Nephron (organoid): ENCODE measurements at regions not wholly inside any gene's neighbourhood (a gene's known extent, or its start where the extent isn't known, plus 50 kb on each side); places are given as distances from the start of the nearest gene placed in this dataset.
A peak's percentile ranks its signal among the peaks of the same experiment; 100 is the strongest.

Source experiments
- H3K27ac Mint-ChIP-seq, 3 experiments: 2 replicates each; pipeline ENCODE4 v1.8.0; 2020; ENCODE audit warnings: mixed read lengths in 3 of 3, mild to moderate bottlenecking in 2 of 3, moderate library complexity in 1 of 3
- H3K27me3 Mint-ChIP-seq: 2 replicates; pipeline ENCODE4 v1.8.0; 2021; ENCODE audit warnings: low read depth, mild to moderate bottlenecking, moderate library complexity, mixed read lengths
- H3K36me3 Mint-ChIP-seq: 2 replicates; pipeline ENCODE4 v1.8.0; 2020; ENCODE audit warnings: low read depth, mixed read lengths
- H3K4me1 Mint-ChIP-seq: 2 replicates; pipeline ENCODE4 v1.8.0; 2020; ENCODE audit warnings: mixed read lengths
- H3K4me3 Mint-ChIP-seq, 3 experiments: 2 replicates each; pipeline ENCODE4 v1.8.0; 2020; ENCODE audit warnings: mild to moderate bottlenecking in 3 of 3, mixed read lengths in 3 of 3, moderate library complexity in 2 of 3
- H3K9me3 Mint-ChIP-seq: 2 replicates; pipeline ENCODE4 v1.8.0; 2020; ENCODE audit warnings: mixed read lengths
- TF ChIP-seq, protein P1 (sequence below), 3 experiments: fragments of 200-600 bp; sonication (generic); IDR thresholded peaks; one replicate each; pipeline ENCODE4 v1.5.0; 2021; ENCODE audit warnings: antibody characterized with exemption in 3 of 3; ENCODE audit not compliant: unreplicated experiment in 3 of 3

DNA sequence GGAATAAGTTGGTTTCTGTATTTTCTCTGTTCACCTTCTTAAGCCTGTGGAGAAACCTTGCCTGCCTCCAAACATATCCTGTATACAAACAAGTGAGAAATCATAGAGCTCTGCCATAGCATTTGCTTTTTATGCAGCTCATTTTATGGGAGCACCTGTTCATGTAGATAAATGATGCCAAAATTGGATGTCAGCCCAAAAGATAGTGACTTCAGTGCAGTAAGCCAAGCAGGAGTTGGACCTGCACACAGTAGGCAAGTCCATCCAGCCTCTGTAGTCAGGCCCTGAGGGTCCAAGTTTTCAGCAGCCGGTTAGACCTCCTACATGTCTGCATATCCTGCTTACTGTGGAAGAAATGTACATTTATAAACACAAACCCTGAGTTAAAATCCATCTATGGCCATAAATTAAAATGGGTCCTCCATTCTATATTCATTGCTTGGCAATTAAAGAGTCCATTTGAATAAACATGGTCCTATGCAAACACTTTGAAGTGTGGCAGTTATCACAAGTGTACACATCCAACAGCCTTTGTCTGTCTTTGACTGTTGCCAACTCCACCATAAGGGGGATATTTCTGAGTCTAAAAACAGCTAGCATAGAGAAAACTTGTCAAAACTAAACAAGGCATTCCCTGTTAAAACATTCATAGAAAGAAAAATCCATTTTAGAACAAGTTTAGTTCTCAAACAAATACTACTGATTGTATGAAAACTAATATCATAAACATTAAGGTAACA lies 847.8 kb downstream of the RPS29 start:
- H3K9me3 Mint-ChIP-seq, result peaks cover 11% of the 10 kb centered on the region

DNA sequence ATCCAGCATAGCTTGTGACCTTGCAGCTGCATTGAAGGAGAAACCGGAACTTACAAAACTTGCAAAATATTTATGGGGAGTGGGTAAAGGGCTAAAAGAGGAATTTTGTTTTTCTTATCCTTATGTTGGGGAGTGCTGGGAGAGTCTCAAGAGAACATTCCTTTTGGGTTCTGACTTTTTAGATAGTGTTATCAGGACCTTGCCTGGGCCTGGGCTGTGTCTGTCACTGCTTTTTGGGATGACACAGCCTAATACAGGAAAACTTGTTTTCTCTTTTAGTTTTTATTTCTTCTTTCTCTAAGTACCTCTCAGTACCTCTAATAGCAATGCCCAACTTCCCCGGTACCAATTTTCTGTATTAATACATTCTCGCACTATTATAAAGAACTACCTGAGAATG lies 850.6 kb downstream of the RPS29 start:
- Mint-ChIP-seq H3K4me3 (no peak overlapping the region), H3K27me3 (no peaks in the 10 kb centered on the region), H3K9me3 (peaks cover 13% of the 10 kb centered on the region), H3K36me3 (no peaks in the 10 kb centered on the region), H3K27ac (peak overlapping the region in 1 of 3 experiments; percentile 25), H3K4me1 (peaks cover 7% of the 10 kb centered on the region)
- TF ChIP-seq, protein P1, sequence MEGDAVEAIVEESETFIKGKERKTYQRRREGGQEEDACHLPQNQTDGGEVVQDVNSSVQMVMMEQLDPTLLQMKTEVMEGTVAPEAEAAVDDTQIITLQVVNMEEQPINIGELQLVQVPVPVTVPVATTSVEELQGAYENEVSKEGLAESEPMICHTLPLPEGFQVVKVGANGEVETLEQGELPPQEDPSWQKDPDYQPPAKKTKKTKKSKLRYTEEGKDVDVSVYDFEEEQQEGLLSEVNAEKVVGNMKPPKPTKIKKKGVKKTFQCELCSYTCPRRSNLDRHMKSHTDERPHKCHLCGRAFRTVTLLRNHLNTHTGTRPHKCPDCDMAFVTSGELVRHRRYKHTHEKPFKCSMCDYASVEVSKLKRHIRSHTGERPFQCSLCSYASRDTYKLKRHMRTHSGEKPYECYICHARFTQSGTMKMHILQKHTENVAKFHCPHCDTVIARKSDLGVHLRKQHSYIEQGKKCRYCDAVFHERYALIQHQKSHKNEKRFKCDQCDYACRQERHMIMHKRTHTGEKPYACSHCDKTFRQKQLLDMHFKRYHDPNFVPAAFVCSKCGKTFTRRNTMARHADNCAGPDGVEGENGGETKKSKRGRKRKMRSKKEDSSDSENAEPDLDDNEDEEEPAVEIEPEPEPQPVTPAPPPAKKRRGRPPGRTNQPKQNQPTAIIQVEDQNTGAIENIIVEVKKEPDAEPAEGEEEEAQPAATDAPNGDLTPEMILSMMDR (IDR thresholded peaks at IDR 0.05; ENCODE audit: unreplicated experiment in 3 of 3), result no peak

More for the DNA sequence above, 847.8 kb downstream of the RPS29 start:
- no peaks in the 10 kb centered on the region for H3K27me3 Mint-ChIP-seq
- peaks cover 7% of the 10 kb centered on the region for H3K4me1 Mint-ChIP-seq
- no peak overlapping the region for H3K4me3 Mint-ChIP-seq
- no peak overlapping the region for H3K27ac Mint-ChIP-seq
- no peaks in the 10 kb centered on the region for H3K36me3 Mint-ChIP-seq
- TF ChIP-seq, protein P1 (IDR thresholded peaks at IDR 0.05; ENCODE audit: unreplicated experiment in 3 of 3), result no peak

DNA sequence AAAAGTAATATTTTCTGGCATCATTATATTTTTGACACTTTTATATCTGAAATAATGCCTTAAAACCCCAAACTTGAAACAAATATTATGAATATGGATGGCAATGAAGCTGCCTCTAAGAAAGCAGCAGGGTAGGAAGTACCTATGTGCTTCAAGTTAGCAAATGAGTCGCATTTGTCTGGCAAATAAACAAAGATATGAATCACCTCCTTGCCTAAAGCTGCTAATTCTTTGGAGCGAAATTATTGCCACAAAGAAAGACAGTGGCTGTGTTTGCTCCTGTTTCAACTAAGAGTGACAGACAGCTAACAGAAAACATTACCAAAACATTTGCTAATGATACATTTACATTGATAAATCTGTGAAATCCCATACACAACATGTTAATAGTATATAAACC lies 854.9 kb downstream of the RPS29 start:
- H3K36me3 Mint-ChIP-seq, result no peaks in the 10 kb centered on the region
- H3K27ac Mint-ChIP-seq, result no peak overlapping the region
- no peaks in the 10 kb centered on the region for H3K27me3 Mint-ChIP-seq
- H3K4me1 Mint-ChIP-seq, result no peaks in the 10 kb centered on the region
- TF ChIP-seq, protein P1 (IDR thresholded peaks at IDR 0.05; ENCODE audit: unreplicated experiment in 3 of 3), result no peak
- peaks cover 13% of the 10 kb centered on the region for H3K9me3 Mint-ChIP-seq
- H3K4me3 Mint-ChIP-seq, result no peak overlapping the region

DNA sequence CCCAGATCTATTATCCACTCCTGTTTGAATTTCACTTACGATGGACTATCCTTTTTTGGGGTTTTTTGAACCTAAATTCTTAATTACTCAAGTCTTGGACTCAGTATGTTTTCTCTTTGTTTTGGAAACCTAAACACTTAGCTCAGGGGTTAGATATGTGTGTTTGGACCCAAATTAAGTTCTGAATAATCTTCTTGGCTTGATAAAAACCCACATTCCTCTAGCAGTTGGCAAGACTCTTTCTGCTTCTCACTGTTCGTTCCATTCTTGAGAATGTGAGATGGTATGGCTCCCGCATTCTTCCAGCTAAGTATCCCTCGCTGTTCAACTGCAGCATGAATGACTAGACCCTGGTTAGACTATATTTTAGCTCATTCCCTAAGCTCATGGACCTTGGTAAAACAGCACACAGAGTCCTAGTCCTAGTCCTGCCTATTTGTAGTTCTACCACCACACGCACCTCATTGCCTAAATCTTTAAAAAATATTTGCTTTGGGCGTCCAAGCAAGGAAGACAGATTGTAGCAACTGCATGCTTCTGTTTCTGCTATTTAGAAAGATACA lies 860.0 kb downstream of the RPS29 start:
- H3K4me3 Mint-ChIP-seq, result no peak overlapping the region
- no peaks in the 10 kb centered on the region for H3K9me3 Mint-ChIP-seq
- TF ChIP-seq, protein P1 (IDR thresholded peaks at IDR 0.05; ENCODE audit: unreplicated experiment in 3 of 3), result no peak
- H3K4me1 Mint-ChIP-seq, result peaks cover 6% of the 10 kb centered on the region
- no peaks in the 10 kb centered on the region for H3K36me3 Mint-ChIP-seq
- peak overlapping the region in 1 of 3 experiments; percentile 38 for H3K27ac Mint-ChIP-seq
- H3K27me3 Mint-ChIP-seq, result no peaks in the 10 kb centered on the region

DNA sequence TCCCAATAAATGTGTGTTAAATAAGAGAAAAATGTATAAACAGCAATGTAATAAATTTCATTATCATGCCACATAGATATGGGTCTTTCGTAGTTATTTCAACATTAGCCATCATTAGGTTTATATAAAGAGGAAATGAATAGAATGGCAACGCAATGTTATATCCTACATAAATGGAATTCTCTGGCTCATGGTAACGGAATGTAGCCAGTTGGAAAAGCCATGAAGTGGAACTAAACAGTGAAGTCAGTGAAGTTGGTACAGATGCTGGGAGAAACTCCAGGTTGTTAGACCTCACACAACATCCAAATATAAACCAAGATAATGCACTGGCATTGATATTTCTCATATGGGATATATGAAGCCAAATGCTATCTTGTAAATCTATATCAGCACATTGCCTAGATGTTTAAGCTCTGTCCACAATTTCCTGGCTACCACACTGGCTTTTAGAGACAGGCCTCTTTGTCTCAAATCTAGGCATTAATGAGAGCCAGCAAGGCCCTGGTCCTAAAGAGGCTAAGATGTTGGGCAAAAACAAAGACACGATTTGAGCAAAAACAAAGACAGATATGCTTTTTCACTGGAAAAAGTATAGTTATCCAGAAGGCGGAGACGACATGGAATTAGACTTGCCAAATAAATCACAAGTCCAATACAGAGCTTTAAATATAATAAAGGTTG lies 861.0 kb downstream of the RPS29 start:
- Mint-ChIP-seq H3K4me3 (no peak overlapping the region), H3K36me3 (no peaks in the 10 kb centered on the region), H3K9me3 (no peaks in the 10 kb centered on the region), H3K27ac (peak overlapping the region in 1 of 3 experiments; percentile 38), H3K27me3 (no peaks in the 10 kb centered on the region), H3K4me1 (peaks cover 6% of the 10 kb centered on the region)
- TF ChIP-seq, protein P1 (IDR thresholded peaks at IDR 0.05; ENCODE audit: unreplicated experiment in 3 of 3), result no peak
